ENCODE measurements at regions not wholly inside any gene's neighbourhood (a gene's known extent, or its start where the extent isn't known, plus 50 kb on each side); places are given as distances from the start of the nearest gene placed in this dataset.

DNA sequence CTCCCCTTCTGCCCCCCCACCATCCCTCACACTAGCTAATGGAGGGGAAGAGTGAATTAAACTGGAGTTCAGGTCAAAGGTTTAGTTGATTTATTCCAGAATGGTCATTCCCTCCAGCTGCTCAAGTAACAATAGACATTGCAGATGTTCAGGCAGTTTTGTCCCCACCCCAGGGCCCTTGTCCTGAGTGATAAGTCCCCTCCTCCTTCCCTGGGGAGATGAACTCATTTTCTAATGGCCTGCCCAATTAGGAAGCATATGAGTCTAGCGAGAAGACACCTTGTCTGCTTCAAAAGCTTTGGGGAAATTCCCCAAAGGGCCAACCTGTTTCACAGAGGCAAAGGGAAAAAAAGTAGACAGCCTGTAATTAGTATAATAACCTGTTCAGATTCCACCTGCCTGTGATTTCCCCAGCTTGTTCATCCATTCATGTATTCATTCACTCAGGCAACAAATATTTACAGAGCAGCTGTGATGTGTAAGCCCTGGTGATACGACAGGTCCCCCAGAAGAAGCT is 165.3 kb downstream of the SHQ1 start:
- no peak overlapping the region for H3K18ac ChIP-seq (ENCODE audit: insufficient read length, low read depth, low read length)
- no peaks in the 10 kb centered on the region for H3K79me1 ChIP-seq (ENCODE audit: insufficient read depth, low read depth, low read length, poor library complexity, severe bottlenecking)
- H2AFZ ChIP-seq (ENCODE audit: low read length), result no peak overlapping the region
- Mint-ChIP-seq H3K9me3 (no peaks in the 10 kb centered on the region), H3K36me3 (ENCODE audit: insufficient read depth in 1 of 3, low read depth in 3 of 3) (no peaks in the 10 kb centered on the region), H3K27ac (no peak overlapping the region), H3K27me3 (ENCODE audit: low read depth) (no peaks in the 10 kb centered on the region; the same call in 1 of the 2 replicates), H3K4me1 (peaks cover 3 to 13% of the 10 kb centered on the region in 2 experiments; a peak in 3 of 4 replicates), H3K4me3 (no peak overlapping the region)
- H3K79me2 ChIP-seq (ENCODE audit: insufficient read depth, low read length), result no peaks in the 10 kb centered on the region
- no peaks in the 10 kb centered on the region for H4K20me1 ChIP-seq (ENCODE audit: control insufficient read depth, insufficient read depth, insufficient read length)
- no peaks in the 10 kb centered on the region for H3K27me3 ChIP-seq (ENCODE audit: insufficient read depth, low read length)
- H3K9me3 ChIP-seq (ENCODE audit: control insufficient read depth, low read depth, low read length), result no peaks in the 10 kb centered on the region
- no peak overlapping the region for H3K4ac ChIP-seq (ENCODE audit: low read depth, low read length)
- H4K8ac ChIP-seq (replicated peaks; ENCODE audit: insufficient read length, low read depth, low read length), result no peak overlapping the region
- H3K14ac ChIP-seq (ENCODE audit: insufficient read depth, low read length), result no peak overlapping the region
- WGBS (ENCODE audit: extremely low coverage, insufficient read length, low lambda C conversion rate), result no CpG with 5 or more reads among the region's 2 CpGs
- H3K23ac ChIP-seq (ENCODE audit: insufficient read length, low read depth, low read length), result no peak overlapping the region
- H3K4me2 ChIP-seq (ENCODE audit: insufficient read depth, insufficient read length, low read length), result no peak overlapping the region
- H2AK5ac ChIP-seq (ENCODE audit: insufficient read length, low read length), result no peak overlapping the region
- no peak overlapping the region for H2BK15ac ChIP-seq (ENCODE audit: low read depth, low read length)
- no peaks in the 10 kb centered on the region for H3K4me1 ChIP-seq (ENCODE audit: insufficient read depth, low read length)
- TF ChIP-seq, protein P1, sequence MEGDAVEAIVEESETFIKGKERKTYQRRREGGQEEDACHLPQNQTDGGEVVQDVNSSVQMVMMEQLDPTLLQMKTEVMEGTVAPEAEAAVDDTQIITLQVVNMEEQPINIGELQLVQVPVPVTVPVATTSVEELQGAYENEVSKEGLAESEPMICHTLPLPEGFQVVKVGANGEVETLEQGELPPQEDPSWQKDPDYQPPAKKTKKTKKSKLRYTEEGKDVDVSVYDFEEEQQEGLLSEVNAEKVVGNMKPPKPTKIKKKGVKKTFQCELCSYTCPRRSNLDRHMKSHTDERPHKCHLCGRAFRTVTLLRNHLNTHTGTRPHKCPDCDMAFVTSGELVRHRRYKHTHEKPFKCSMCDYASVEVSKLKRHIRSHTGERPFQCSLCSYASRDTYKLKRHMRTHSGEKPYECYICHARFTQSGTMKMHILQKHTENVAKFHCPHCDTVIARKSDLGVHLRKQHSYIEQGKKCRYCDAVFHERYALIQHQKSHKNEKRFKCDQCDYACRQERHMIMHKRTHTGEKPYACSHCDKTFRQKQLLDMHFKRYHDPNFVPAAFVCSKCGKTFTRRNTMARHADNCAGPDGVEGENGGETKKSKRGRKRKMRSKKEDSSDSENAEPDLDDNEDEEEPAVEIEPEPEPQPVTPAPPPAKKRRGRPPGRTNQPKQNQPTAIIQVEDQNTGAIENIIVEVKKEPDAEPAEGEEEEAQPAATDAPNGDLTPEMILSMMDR (conservative IDR thresholded peaks at IDR 0.05), result no peak
- no peak overlapping the region for H2BK12ac ChIP-seq (ENCODE audit: insufficient read length, low read depth, low read length)
- H2BK120ac ChIP-seq (ENCODE audit: low read depth, low read length, poor library complexity, severe bottlenecking), result no peak overlapping the region
- H4K5ac ChIP-seq (ENCODE audit: insufficient read length, low read depth, low read length), result no peak overlapping the region
- DNase-seq, result no peak
- no peak overlapping the region for H4K91ac ChIP-seq (ENCODE audit: insufficient read length, low read depth, low read length)
- H2BK5ac ChIP-seq (ENCODE audit: insufficient read length, low read length), result no peak overlapping the region
- no peak overlapping the region for H3K56ac ChIP-seq (ENCODE audit: insufficient read length, low read depth, low read length)
- no peaks in the 10 kb centered on the region for H3K23me2 ChIP-seq (ENCODE audit: insufficient read length, low read depth, low read length, poor library complexity, severe bottlenecking)
- H3T11ph ChIP-seq (ENCODE audit: low read length), result no peak overlapping the region
- H2BK20ac ChIP-seq (ENCODE audit: low read depth, low read length, poor library complexity, severe bottlenecking), result no peak overlapping the region
- no peak overlapping the region for H3K9ac ChIP-seq (ENCODE audit: extremely low read depth, insufficient read length, low read length)
- no peak overlapping the region for H3K27ac ChIP-seq (ENCODE audit: insufficient read length, low read depth, low read length)

Data from H9 (cell line).